ENCODE measurements at regions not wholly inside any gene's neighbourhood (a gene's known extent, or its start where the extent isn't known, plus 50 kb on each side); places are given as distances from the start of the nearest gene placed in this dataset.

DNA sequence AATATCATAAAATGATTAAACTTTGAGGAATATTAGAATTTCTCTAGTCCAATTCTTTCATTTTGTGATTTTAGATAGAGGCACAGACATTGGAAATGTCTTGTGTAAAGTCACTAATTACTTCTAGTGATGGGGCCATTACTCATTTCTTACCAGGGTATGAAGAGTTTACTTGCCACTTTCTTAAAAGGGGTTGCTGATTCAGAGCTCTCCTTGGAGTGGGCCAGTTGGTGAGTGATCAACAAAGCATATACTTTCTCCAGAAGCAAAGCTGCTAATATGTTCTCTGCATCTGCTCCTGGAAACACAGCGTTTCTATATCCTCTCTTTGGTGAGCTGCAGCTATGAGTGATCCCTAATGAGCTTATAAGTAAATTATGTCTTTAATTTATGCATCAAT is 408.9 kb upstream of the LRATD1 start:
- TF ChIP-seq, protein P1, sequence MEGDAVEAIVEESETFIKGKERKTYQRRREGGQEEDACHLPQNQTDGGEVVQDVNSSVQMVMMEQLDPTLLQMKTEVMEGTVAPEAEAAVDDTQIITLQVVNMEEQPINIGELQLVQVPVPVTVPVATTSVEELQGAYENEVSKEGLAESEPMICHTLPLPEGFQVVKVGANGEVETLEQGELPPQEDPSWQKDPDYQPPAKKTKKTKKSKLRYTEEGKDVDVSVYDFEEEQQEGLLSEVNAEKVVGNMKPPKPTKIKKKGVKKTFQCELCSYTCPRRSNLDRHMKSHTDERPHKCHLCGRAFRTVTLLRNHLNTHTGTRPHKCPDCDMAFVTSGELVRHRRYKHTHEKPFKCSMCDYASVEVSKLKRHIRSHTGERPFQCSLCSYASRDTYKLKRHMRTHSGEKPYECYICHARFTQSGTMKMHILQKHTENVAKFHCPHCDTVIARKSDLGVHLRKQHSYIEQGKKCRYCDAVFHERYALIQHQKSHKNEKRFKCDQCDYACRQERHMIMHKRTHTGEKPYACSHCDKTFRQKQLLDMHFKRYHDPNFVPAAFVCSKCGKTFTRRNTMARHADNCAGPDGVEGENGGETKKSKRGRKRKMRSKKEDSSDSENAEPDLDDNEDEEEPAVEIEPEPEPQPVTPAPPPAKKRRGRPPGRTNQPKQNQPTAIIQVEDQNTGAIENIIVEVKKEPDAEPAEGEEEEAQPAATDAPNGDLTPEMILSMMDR (IDR thresholded peaks at IDR 0.05) = no peak
- no peak for TF ChIP-seq EZH2 (IDR thresholded peaks at IDR 0.05; ENCODE audit: borderline replicate concordance, insufficient read depth, low read depth, low read length, poor library complexity, severe bottlenecking)
- ChIA-PET POLR2A (no interaction called here), CTCF (no interaction called here)
- Histone ChIP-seq H3K4me3 (ENCODE audit: control extremely low read depth in 1 of 5, extremely low read depth in 1 of 5, insufficient read depth in 1 of 5, low read depth in 2 of 5, low read length in 4 of 5) (no peak overlapping the region), H2AFZ (ENCODE audit: insufficient read depth, low read depth, low read length, poor library complexity, severe bottlenecking) (no peak overlapping the region), H3K4me1 (ENCODE audit: control insufficient read depth in 2 of 2, insufficient read depth in 2 of 2, low read length in 2 of 2) (no peaks in the 10 kb centered on the region), H3K4me2 (replicated peaks; ENCODE audit: low read depth, low read length, poor library complexity, severe bottlenecking) (no peak overlapping the region), H3K9me3 (ENCODE audit: control extremely low read depth in 1 of 3, control insufficient read depth in 2 of 3, insufficient read depth in 1 of 3, low read length in 2 of 3) (no peaks in the 10 kb centered on the region), H3K79me2 (ENCODE audit: control insufficient read depth, insufficient read depth, low read length) (no peaks in the 10 kb centered on the region), H4K20me1 (ENCODE audit: control insufficient read depth, insufficient read depth, low read length, poor library complexity, severe bottlenecking) (no peaks in the 10 kb centered on the region), H3K36me3 (replicated peaks in 1 of 2; ENCODE audit: control extremely low read depth in 1 of 2, control insufficient read depth in 1 of 2, extremely low read depth in 1 of 2, insufficient read depth in 2 of 2, low read length in 1 of 2) (no peaks in the 10 kb centered on the region), H3K27ac (ENCODE audit: low read length in 2 of 2) (no peak overlapping the region), H3K27me3 (replicated peaks in 1 of 4; ENCODE audit: control extremely low read depth in 1 of 4, control insufficient read depth in 3 of 4, insufficient read depth in 4 of 4, low read length in 3 of 4) (no peaks in the 10 kb centered on the region), H3K9ac (ENCODE audit: low read length) (no peak overlapping the region)
- ATAC-seq (ENCODE audit: low read depth) (no peak), DNase-seq (no peak)
- intact Hi-C loops (cut with micrococcal nuclease) = no loop called here
- Mint-ChIP-seq H3K27ac (no peak overlapping the region), H3K9me3 (ENCODE audit: insufficient read depth) (no peaks in the 10 kb centered on the region), H3K4me3 (no peak overlapping the region), H3K4me1 (no peaks in the 10 kb centered on the region), H3K27me3 (no peaks in the 10 kb centered on the region)
- no CpG with 5 or more reads among the region's 1 CpG for WGBS (ENCODE audit: insufficient coverage)

DNA sequence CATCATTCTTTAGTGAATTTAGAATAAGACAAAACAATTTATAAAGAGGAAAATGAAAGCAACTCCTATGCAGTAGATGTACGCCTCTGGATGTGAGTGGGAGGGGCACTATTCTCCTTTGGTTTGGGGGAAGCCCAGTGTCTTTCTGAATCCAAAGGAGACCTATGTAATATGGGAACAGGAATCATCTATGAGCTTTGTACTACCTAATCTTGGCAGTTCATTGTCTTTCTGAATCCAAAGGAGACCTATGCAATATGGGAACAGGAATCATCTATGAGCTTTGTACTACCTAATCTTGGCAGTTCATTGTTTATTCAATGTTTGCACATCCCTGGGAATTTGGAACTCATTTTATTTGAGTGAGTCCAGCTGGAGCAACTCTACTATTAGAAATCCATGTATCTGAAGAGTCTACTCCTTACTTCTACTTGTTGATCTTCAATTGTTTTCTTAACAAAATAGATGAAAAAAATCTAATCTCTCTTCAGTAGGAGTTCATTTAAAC is 401.1 kb upstream of the LRATD1 start:
- Histone ChIP-seq H3K79me2 (ENCODE audit: control insufficient read depth, insufficient read depth, low read length) (no peaks in the 10 kb centered on the region), H3K9ac (ENCODE audit: low read length) (no peak overlapping the region), H3K9me3 (ENCODE audit: control extremely low read depth in 1 of 3, control insufficient read depth in 2 of 3, insufficient read depth in 1 of 3, low read length in 2 of 3) (no peaks in the 10 kb centered on the region), H3K4me2 (replicated peaks; ENCODE audit: low read depth, low read length, poor library complexity, severe bottlenecking) (no peak overlapping the region), H3K27me3 (replicated peaks in 1 of 4; ENCODE audit: control extremely low read depth in 1 of 4, control insufficient read depth in 3 of 4, insufficient read depth in 4 of 4, low read length in 3 of 4) (no peaks in the 10 kb centered on the region), H3K4me3 (ENCODE audit: control extremely low read depth in 1 of 5, extremely low read depth in 1 of 5, insufficient read depth in 1 of 5, low read depth in 2 of 5, low read length in 4 of 5) (no peak overlapping the region), H4K20me1 (ENCODE audit: control insufficient read depth, insufficient read depth, low read length, poor library complexity, severe bottlenecking) (no peaks in the 10 kb centered on the region), H3K36me3 (replicated peaks in 1 of 2; ENCODE audit: control extremely low read depth in 1 of 2, control insufficient read depth in 1 of 2, extremely low read depth in 1 of 2, insufficient read depth in 2 of 2, low read length in 1 of 2) (no peaks in the 10 kb centered on the region), H2AFZ (ENCODE audit: insufficient read depth, low read depth, low read length, poor library complexity, severe bottlenecking) (no peak overlapping the region), H3K27ac (ENCODE audit: low read length in 2 of 2) (no peak overlapping the region), H3K4me1 (ENCODE audit: control insufficient read depth in 2 of 2, insufficient read depth in 2 of 2, low read length in 2 of 2) (no peaks in the 10 kb centered on the region)
- H3K27ac Mint-ChIP-seq = no peak overlapping the region
- intact Hi-C loops (cut with micrococcal nuclease) = no loop called here
- no peak overlapping the region for H3K4me3 Mint-ChIP-seq
- 100% methylated on average over 1 of the region's 1 CpG for WGBS (ENCODE audit: insufficient coverage)
- ATAC-seq (ENCODE audit: low read depth) = no peak
- ChIA-PET CTCF (no interaction called here), POLR2A (no interaction called here)
- peaks cover 6% of the 10 kb centered on the region for H3K9me3 Mint-ChIP-seq (ENCODE audit: insufficient read depth)
- no peaks in the 10 kb centered on the region for H3K4me1 Mint-ChIP-seq
- H3K27me3 Mint-ChIP-seq = no peaks in the 10 kb centered on the region
- no peak for TF ChIP-seq EZH2 (IDR thresholded peaks at IDR 0.05; ENCODE audit: borderline replicate concordance, insufficient read depth, low read depth, low read length, poor library complexity, severe bottlenecking)
- TF ChIP-seq, protein P1 (IDR thresholded peaks at IDR 0.05) = no peak
- no peak for DNase-seq

All from B cell (primary cell).